SK-N-SH treated with all-trans-retinoic acid at 6 μM for 48 hours (cell line): ENCODE measurements at regions not wholly inside any gene's neighbourhood (a gene's known extent, or its start where the extent isn't known, plus 50 kb on each side); places are given as distances from the start of the nearest gene placed in this dataset.

ENCODE experiments used
- ATAC-seq: fragments of 200-7000 bp; cut with Tn5 transposase; 3 replicates; pipeline ENCODE4 v1.9.1; 2020; ENCODE audit warnings: mild to moderate bottlenecking, moderate library complexity
- ARNTL ChIP-seq: fragments of 450-650 bp; formaldehyde crosslinking; IDR thresholded peaks from 2 replicates; pipeline ENCODE4 v1.5.0; 2020; ENCODE audit warnings: low read depth, mild to moderate bottlenecking, moderate library complexity, borderline replicate concordance
- BACH2 ChIP-seq: fragments of 250-450 bp; sonication (Bioruptor Pico); IDR thresholded peaks from 2 replicates; pipeline ENCODE4 v1.9.0; 2021; ENCODE audit warnings: mild to moderate bottlenecking, borderline replicate concordance
- CREB5 ChIP-seq: fragments of 250-450 bp; sonication (Bioruptor Pico); IDR thresholded peaks from 2 replicates; pipeline ENCODE4 v1.5.1; 2020; ENCODE audit warnings: low read depth, mild to moderate bottlenecking, moderate library complexity
- CSDC2 ChIP-seq: fragments of 250-450 bp; sonication (Bioruptor Pico); IDR thresholded peaks from 2 replicates; pipeline ENCODE4 v1.5.0; 2020; ENCODE audit warnings: mild to moderate bottlenecking, moderate library complexity
- CSRNP3 ChIP-seq: fragments of 250-450 bp; sonication (Bioruptor Pico); IDR thresholded peaks from 2 replicates; pipeline ENCODE4 v1.5.1; 2021; ENCODE audit warnings: mild to moderate bottlenecking, moderate library complexity
- ESRRG ChIP-seq: fragments of 250-450 bp; sonication (Bioruptor Pico); IDR thresholded peaks from 2 replicates; pipeline ENCODE4 v1.6.1; 2021; ENCODE audit warnings: mild to moderate bottlenecking
- GLIS3 ChIP-seq: fragments of 250-450 bp; sonication (Bioruptor Pico); IDR thresholded peaks from 2 replicates; pipeline ENCODE4 v1.5.0; 2020; ENCODE audit warnings: mild to moderate bottlenecking, moderate library complexity
- ISL1 ChIP-seq: fragments of 250-450 bp; sonication (Bioruptor Pico); IDR thresholded peaks from 2 replicates; pipeline ENCODE4 v2.1.2; 2022; ENCODE audit warnings: mild to moderate bottlenecking, moderate library complexity
- OSR1 ChIP-seq: fragments of 250-450 bp; sonication (Bioruptor Pico); IDR thresholded peaks from 2 replicates; pipeline ENCODE4 v1.8.0; 2022; ENCODE audit warnings: moderate library complexity, mild to moderate bottlenecking, inconsistent platforms
- PATZ1 ChIP-seq: fragments of 250-450 bp; sonication (Bioruptor Pico); IDR thresholded peaks from 2 replicates; pipeline ENCODE4 v1.8.0; 2020; ENCODE audit warnings: mild to moderate bottlenecking, moderate library complexity, borderline replicate concordance
- POU6F1 ChIP-seq: fragments of 250-450 bp; sonication (Bioruptor Pico); IDR thresholded peaks from 2 replicates; pipeline ENCODE4 v1.8.0; 2021; ENCODE audit warnings: low read depth, mild to moderate bottlenecking, moderate library complexity, borderline replicate concordance
- PPARA ChIP-seq: fragments of 250-450 bp; sonication (Bioruptor Pico); IDR thresholded peaks from 2 replicates; pipeline ENCODE4 v1.5.0; 2020; ENCODE audit warnings: mild to moderate bottlenecking, borderline replicate concordance
- RARB ChIP-seq: fragments of 250-450 bp; sonication (Bioruptor Pico); IDR thresholded peaks from 2 replicates; pipeline ENCODE4 v1.8.0; 2021; ENCODE audit warnings: mild to moderate bottlenecking, moderate library complexity
- SNAI2 ChIP-seq: fragments of 250-450 bp; sonication (Bioruptor Pico); IDR thresholded peaks from 2 replicates; pipeline ENCODE4 v1.5.0; 2020; ENCODE audit warnings: mild to moderate bottlenecking, moderate library complexity
- TOX ChIP-seq: fragments of 250-450 bp; sonication (Bioruptor Pico); IDR thresholded peaks from 2 replicates; pipeline ENCODE4 v1.8.0; 2021; ENCODE audit warnings: mild to moderate bottlenecking, moderate library complexity, borderline replicate concordance
- TSHZ2 ChIP-seq: fragments of 250-450 bp; sonication (Bioruptor Pico); IDR thresholded peaks from 2 replicates; pipeline ENCODE4 v1.5.0; 2020; ENCODE audit warnings: mild to moderate bottlenecking, moderate library complexity
- ZC3H10 ChIP-seq: fragments of 250-450 bp; sonication (Bioruptor Pico); IDR thresholded peaks from 2 replicates; pipeline ENCODE4 v1.5.1; 2021; ENCODE audit warnings: mild to moderate bottlenecking, moderate library complexity
- ZFP3 ChIP-seq: fragments of 250-450 bp; sonication (Bioruptor Pico); IDR thresholded peaks from 2 replicates; pipeline ENCODE4 v1.5.0; 2020; ENCODE audit warnings: mild to moderate bottlenecking, moderate library complexity
- ZFP30 ChIP-seq: fragments of 450-650 bp; formaldehyde crosslinking; IDR thresholded peaks from 2 replicates; pipeline ENCODE4 v1.5.0; 2022; ENCODE audit warnings: mild to moderate bottlenecking, moderate library complexity
- ZNF565 ChIP-seq: fragments of 450-650 bp; formaldehyde crosslinking; conservative IDR thresholded peaks from 2 replicates; pipeline ENCODE4 v1.5.0; 2020; ENCODE audit warnings: low read depth, mild to moderate bottlenecking, moderate library complexity
- ZNF8 ChIP-seq: fragments of 450-650 bp; formaldehyde crosslinking; IDR thresholded peaks from 2 replicates; pipeline ENCODE4 v1.5.0; 2020; ENCODE audit warnings: mild to moderate bottlenecking, moderate library complexity

GRCh38 chr2:138184428-138184827, 220.2 kb downstream of the HNMT start:
- ATAC-seq, result no peak
- TF ChIP-seq RARB (CRISPR knock-in tag) (no peak), ZNF565 (CRISPR knock-in tag) (no peak)
- TF ChIP-seq, all 23 proteins: peak for 0

- ATAC-seq, result no peak
- TF ChIP-seq CSRNP3 (CRISPR knock-in tag) (no peak), ZFP30 (no peak), TSHZ2 (CRISPR knock-in tag) (no peak), RARB (CRISPR knock-in tag) (no peak), OSR1 (CRISPR knock-in tag) (no peak), TOX (CRISPR knock-in tag) (no peak), POU6F1 (CRISPR knock-in tag) (no peak), ISL1 (no peak), CSDC2 (CRISPR knock-in tag) (no peak), CREB5 (no peak), ARNTL (CRISPR knock-in tag) (no peak), BACH2 (CRISPR knock-in tag) (no peak), ESRRG (CRISPR knock-in tag) (no peak), ZFP3 (CRISPR knock-in tag) (no peak), PATZ1 (CRISPR knock-in tag) (no peak), ZC3H10 (no peak), ZNF565 (CRISPR knock-in tag) (no peak), GLIS3 (CRISPR knock-in tag) (no peak), SNAI2 (CRISPR knock-in tag) (no peak), PPARA (no peak)
Measured at GRCh38 chr2:138185827-138186226, 221.6 kb downstream of the HNMT start.

GRCh38 chr2:138187221-138187620, 222.9 kb downstream of the HNMT start:
- no peak for ATAC-seq
- TF ChIP-seq ESRRG (CRISPR knock-in tag) (no peak), PPARA (no peak), BACH2 (CRISPR knock-in tag) (no peak), SNAI2 (CRISPR knock-in tag) (no peak), ZNF8 (CRISPR knock-in tag) (no peak), PATZ1 (CRISPR knock-in tag) (no peak), CSDC2 (CRISPR knock-in tag) (no peak), TSHZ2 (CRISPR knock-in tag) (no peak), ZC3H10 (no peak), CREB5 (no peak), OSR1 (CRISPR knock-in tag) (no peak)
